OCI-LY7 (cell line): ENCODE measurements at regions not wholly inside any gene's neighbourhood (a gene's known extent, or its start where the extent isn't known, plus 50 kb on each side); places are given as distances from the start of the nearest gene placed in this dataset.

Experiments
- CTCF ChIP-seq: fragments of 200-600 bp; sonication (generic); conservative IDR thresholded peaks from 2 replicates; pipeline ENCODE4 v1.5.1; 2014; ENCODE audit warnings: mild to moderate bottlenecking, antibody characterized with exemption, low read length, moderate library complexity, mixed read lengths
- EZH2phosphoT487 ChIP-seq: fragments of 200-600 bp; sonication (generic); IDR thresholded peaks from 2 replicates; pipeline ENCODE4 v1.6.1; 2018; ENCODE audit warnings: low read depth, borderline replicate concordance, mild to moderate bottlenecking, mixed run types, antibody characterized with exemption, low read length, moderate library complexity, mixed read lengths

DNA sequence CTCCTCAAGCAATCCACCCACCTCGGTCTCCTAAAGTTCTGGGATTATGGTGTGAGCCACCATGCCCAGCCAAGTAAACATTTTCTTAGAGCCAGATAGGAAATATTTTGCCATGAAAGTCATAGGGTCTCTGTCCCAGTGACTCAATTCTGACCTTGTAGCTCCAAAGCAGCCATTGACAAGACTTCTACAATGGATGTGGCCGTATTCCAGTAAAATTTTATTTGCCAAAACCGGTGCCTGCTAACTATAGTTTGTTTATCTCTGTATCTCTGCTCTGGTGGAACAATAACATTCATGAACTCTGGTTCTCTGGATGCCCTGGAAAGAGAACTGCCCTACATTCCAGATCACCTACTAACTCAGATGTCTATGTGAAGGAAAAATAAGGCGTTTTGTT lies 54.6 kb upstream of the USP44 start:
- TF ChIP-seq CTCF (no peak), EZH2phosphoT487 (no peak)
